ENCODE measurements at regions not wholly inside any gene's neighbourhood (a gene's known extent, or its start where the extent isn't known, plus 50 kb on each side); places are given as distances from the start of the nearest gene placed in this dataset.

- no peak for TF ChIP-seq POLR2A (IDR thresholded peaks at IDR 0.05)
- no peak for TF ChIP-seq CTCF (IDR thresholded peaks at IDR 0.05)
- no peak overlapping the region for H3K4me3 ChIP-seq (ENCODE audit: low read depth, poor library complexity, severe bottlenecking)
- DNase-seq (ENCODE audit: low spot score in 2 of 2), result no peak
- 41 to 52% methylated on average over 6 of the region's 6 CpGs for WGBS, 2 donors
- intact Hi-C loops (cut with DNase I; ENCODE audit: low total_unique reads), result no loop called here
These were observed 304.8 kb upstream of the SORL1-AS1 start for GRCh38 chr11:121757480-121758125.

- TF ChIP-seq CTCF (IDR thresholded peaks at IDR 0.05) (no peak), POLR2A (IDR thresholded peaks at IDR 0.05) (no peak)
- H3K4me3 ChIP-seq (ENCODE audit: low read depth, poor library complexity, severe bottlenecking), result no peak overlapping the region
- intact Hi-C loops (cut with DNase I; ENCODE audit: low total_unique reads), result no loop called here
- 54 to 65% methylated on average over 3 of the region's 3 CpGs for WGBS, 2 donors
- no peak for DNase-seq (ENCODE audit: low spot score in 2 of 2)
These were observed 303.1 kb upstream of the SORL1-AS1 start for GRCh38 chr11:121755906-121756305.

GRCh38 chr11:121755191-121755590 lies 302.4 kb upstream of the SORL1-AS1 start:
- TF ChIP-seq POLR2A (IDR thresholded peaks at IDR 0.05) (no peak), CTCF (IDR thresholded peaks at IDR 0.05) (no peak)
- 79 to 89% methylated on average over 2 of the region's 2 CpGs for WGBS, 2 donors
- H3K4me3 ChIP-seq (ENCODE audit: low read depth, poor library complexity, severe bottlenecking), result no peak overlapping the region
- no peak for DNase-seq (ENCODE audit: low spot score in 2 of 2)
- intact Hi-C loops (cut with DNase I; ENCODE audit: low total_unique reads), result no loop called here

GRCh38 chr11:121754598-121754997 lies 301.8 kb upstream of the SORL1-AS1 start:
- 55% methylated on average over 2 of the region's 2 CpGs for WGBS, 2 donors
- no peak overlapping the region for H3K4me3 ChIP-seq (ENCODE audit: low read depth, poor library complexity, severe bottlenecking)
- intact Hi-C loops (cut with DNase I; ENCODE audit: low total_unique reads), result no loop called here
- peak; percentile 33 to 82 for DNase-seq (ENCODE audit: low spot score in 2 of 2)
- no peak for TF ChIP-seq CTCF (IDR thresholded peaks at IDR 0.05)
- no peak for TF ChIP-seq POLR2A (IDR thresholded peaks at IDR 0.05)

- intact Hi-C loops (cut with DNase I; ENCODE audit: low total_unique reads), result no loop called here
- WGBS, 2 donors, result 51 to 56% methylated on average over 3 of the region's 3 CpGs
These were observed 296.9 kb upstream of the SORL1-AS1 start for GRCh38 chr11:121749691-121750090.

More at GRCh38 chr11:121749691-121750090, 296.9 kb upstream of the SORL1-AS1 start:
- H3K4me3 ChIP-seq (ENCODE audit: low read depth, poor library complexity, severe bottlenecking), result no peak overlapping the region
- no peak for DNase-seq (ENCODE audit: low spot score in 2 of 2)
- TF ChIP-seq POLR2A (IDR thresholded peaks at IDR 0.05), result no peak
- TF ChIP-seq CTCF (IDR thresholded peaks at IDR 0.05), result no peak

Measured in lower leg skin (tissue), 4 donors.